ENCODE measurements at regions not wholly inside any gene's neighbourhood (a gene's known extent, or its start where the extent isn't known, plus 50 kb on each side); places are given as distances from the start of the nearest gene placed in this dataset.

DNA sequence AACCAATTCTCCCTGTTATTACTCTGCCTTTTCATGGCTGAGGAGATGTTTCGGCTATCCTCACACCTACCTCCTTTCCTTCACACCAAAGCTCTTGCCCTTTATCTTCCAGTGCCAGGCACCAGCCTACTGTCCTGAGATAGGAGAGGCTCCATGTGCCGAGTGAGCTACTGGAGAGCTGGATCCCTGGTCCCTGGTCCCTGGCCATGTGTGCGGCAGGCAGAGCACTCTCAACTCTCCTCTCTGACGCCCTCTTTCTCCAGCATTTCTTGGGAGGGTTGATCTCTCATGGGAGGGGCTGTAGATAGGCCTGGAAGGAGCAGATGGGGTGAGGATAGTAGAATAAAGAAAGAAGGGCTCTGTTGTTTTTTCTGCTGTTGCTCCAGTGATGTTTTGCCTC is 277.1 kb upstream of the UMPS start:
- no peak for DNase-seq

DNA sequence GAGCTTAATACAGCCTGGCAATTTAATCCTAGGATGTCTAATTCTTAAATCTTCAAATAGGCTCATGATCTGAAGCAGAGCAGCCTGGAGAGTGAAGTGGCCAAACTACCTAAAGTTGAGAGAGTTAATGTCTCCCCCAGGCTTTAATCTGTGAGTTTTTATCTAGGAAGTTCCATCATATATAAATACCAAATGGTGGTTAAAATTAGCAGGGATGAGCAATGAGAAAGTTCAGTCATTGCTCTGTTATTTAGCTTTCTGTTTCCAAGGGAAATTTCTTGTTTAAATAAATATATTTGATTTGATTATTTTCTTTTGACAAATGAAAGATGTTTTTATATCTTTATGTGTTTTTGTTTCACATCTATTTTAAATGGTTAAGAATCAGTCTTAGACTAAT is 274.4 kb upstream of the UMPS start:
- DNase-seq, result no peak

DNA sequence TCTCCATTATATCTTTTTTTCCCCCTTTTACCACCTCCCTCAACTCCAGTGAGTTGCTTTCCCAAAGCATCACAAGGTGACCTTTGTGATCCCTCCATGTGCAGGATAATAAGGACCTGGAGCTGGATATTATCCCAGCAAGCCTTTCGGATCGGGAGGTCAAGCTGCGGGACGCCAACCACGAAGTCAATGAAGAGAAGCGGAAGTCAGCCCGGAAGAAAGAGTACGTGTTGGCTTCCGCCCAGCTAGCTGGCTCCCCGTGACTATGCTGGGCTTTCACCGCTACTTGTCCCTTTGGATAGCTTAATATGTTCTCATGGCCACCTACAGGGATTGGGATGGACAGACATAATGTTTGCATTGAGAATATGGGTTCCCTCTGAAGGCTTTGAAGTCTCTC is 273.7 kb upstream of the UMPS start:
- no peak for DNase-seq

DNA sequence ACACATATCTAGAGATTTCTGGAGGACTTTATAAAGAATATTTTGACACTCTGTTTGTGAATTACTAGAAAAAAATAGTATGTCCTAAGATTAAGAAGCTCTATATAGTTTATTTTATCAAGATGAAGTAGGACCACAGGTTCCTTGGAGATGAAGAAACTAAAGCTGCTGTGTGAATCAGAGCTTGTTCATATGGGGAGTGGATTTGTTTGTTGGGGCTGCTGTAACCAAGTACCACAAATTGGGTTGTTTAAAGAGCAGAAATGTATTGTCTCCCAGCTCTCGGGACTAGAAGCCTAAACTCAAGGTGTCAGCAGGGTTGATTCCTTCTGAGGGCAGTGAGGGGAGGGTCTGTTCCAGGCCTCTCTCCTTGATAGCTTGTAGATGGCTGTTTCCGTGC is 270.6 kb upstream of the UMPS start:
- no peak for DNase-seq

DNA sequence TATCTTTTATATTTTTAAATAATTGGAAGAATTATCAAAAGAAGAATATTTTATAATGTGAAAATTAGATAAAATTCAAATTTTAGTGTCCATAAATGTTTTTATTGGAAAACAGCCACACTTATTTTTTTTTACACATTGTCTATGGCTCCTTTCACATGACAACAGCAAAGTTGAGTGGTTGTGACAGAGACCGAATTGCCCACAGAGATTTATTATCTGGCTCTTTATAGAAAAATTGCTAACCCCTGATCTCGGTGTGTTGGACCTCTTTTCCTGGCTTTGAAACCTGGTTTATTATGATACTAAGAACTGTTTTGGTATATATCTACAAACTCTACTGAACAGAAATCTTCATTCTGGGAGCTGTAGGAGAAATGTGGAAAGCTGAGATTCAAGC is 269.1 kb upstream of the UMPS start:
- DNase-seq, result no peak

DNA sequence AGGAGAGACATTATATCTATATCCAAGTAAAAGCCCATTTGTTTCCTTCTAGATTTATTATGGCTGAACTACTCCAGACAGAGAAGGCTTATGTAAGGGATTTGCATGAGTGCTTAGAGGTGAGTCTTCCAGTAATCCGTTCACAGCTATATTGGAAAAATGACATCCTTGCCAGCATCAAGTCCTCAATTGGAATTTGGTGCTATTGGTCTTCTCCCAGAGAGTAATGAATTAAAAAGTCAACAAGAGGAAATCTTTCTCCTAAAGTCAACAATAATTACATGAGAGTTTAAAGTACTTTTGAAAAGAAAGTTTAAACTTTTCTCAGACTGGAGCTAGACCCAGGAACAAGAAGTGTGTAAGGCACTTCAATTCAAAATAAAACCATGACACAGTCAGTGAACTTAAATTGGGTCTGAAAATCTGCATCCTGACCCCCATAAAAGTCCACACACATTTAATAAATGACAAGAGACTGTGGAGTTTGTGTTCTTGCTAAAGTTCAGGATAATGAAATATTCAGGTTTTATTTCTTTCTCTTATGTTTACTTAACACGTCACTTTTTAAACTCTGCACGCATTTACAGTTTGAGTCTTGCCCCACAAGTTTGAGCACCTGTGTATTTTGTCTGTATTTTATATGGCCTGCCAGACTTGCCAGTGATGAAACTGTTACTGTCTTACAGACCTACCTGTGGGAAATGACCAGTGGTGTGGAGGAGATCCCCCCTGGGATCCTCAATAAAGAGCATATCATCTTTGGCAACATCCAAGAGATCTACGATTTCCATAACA is 268.2 kb upstream of the UMPS start:
- no peak for DNase-seq

DNA sequence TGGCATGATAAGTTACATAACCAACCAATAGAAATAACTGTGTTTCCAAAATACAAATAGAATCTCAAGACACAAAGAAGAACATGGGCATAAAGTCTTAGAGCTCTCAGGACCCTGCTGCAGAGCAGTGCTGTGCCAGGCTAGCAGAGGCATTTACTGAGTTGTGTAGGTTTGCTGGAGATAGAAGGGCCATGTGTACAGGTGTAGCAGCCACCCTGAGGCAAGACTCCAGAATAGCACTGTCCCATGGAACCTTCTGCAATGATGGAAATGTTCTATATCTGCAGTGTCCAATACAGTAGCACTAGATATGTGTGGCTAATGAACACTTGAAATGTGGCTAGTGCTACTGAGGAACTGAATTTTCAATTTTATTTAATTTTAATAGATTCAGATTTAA is 267.0 kb upstream of the UMPS start:
- no peak for DNase-seq

DNA sequence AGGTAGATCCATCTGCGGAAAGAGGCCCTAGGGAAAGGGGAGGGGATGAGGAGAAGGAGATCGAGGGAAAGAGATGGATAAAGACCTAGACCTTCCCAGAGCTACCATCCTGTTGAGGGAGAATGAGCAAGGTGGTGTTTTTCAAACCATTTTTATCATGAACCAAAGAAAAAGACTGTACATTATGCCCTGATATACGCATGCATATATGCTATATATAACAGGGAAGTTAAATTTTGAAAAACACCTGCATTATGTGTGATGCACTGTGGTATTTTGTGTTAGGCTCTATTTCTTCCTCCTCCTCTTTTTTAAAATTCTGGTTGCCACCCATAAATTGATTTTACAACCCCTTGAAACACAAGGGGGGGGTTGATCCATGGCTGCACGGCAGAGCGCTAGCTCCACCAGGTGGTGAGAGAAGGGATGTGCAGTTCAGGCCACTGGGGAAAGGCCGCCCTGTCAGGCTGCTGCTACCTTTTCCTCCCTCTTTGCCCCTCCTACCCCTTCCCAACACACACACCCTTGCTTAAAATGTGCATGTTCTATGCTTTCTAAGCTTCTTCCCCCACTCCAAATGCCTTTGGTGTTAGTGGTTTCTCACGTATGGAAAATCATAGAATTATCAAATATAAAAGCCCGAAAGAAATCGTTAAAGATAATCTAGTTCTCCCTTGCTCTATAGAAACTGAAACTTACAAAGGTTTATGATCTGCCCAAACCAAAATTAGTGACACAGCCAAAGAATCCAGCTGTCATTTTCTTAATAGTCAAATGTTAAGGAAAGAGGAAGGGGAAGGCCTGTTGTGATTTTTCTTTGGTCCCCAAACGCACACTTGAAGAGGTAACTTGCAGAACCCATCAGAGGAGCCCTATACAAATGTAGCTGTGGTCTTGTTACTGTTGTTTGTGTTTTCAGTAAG is 262.0 kb upstream of the UMPS start:
- peak; percentile 55 for DNase-seq

DNA sequence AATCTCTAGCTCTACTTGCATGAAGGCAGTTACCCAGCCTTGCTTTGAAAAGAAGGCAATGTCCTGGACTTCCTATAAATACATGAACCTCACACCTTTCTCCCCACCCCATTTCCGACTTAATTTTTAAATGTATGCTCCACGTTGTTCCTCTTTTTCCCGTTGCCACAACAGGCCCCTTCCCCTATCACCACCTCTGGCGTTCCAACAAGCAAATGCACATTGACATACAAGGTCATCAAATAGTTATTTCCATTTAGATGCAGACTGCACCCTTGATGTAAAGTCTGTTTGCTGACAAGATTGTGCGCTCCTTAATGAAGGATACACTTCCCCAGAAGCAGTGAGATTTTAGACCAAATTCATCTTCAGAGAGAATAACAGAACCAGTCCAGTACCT is 260.7 kb upstream of the UMPS start:
- no peak for DNase-seq

DNA sequence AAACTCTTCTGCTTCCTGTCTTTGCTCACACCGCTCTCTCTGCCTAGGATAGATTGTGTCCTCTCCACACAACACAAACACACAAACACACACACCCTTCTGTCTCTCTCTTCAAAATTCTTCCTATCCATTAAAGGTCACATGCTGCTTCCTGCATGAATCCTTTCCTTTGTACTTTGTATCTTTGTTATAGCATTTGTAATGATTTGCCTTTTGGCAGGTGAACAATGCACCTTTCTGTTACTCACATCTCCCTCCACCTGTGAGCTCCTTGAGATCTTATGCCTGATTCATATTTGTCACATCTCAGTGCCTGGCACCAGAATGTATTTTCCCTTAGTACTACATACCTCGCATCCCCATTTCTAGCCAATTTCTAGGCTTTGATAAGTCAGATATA is 251.4 kb upstream of the UMPS start:
- no peak for DNase-seq

DNA sequence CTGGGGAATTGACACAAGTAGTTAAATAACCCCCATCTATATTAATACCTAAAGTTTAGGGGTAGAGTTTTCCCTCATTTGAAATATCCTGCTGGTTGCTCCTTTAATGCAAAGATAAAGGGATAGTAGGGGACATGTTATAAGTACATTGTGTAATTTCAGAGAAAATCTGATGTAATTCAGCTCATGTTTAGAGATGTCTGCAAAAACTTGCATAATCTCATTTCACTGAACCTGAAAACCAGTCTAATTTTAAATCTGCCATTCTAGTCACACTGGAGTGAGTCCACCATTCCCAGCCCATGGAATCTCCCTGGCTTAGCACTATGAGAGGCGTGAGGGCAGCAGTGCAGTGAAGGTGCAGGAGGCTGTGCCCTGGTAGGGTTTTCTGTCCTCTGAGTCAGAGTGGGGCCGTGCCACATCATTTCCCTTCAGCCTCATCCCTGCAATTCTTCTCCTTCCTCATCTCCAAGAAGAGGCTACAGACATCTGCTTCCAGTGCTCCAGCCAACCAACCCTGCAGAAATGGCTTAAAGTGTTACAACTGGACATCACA is 246.3 kb upstream of the UMPS start:
- DNase-seq, result no peak

DNA sequence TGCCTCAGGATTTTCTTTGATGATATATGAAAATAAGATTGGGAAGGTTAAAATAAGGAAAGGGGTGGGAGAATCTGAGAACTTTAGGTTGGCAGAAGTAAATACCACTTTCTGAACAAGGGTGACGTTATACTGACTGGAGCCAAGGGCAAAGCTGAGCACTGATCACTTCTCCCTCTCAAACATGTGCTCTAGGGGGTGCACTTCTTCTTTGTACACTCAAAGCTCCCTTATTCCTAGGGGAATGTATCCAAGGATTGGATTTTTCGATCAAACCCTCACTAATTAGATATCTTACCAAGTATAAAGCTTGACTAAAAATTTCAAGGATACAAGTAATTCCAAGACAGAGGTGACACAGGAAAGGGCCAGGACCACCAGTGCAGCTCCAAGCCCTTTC is 243.9 kb upstream of the UMPS start:
- no peak for DNase-seq

DNA sequence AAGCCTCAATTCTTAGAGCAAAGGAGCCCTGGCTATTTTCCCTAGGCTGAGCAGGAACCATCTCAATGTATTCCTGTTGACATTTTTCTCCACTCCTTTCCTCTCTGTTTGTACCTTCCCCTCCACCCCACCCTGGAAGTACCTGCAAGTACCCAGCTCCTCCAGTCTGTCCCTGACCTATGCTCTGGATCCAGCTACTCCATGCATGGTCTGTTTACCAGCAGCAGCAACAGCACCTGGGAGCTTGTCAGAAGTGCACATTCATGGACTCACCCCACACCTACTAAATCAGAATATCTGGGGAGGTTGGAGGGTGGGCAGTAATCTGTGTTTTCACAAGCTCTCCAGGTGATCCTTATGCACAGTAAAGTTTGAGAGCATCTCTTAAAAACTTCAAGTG is 240.7 kb upstream of the UMPS start:
- no peak for DNase-seq

DNA sequence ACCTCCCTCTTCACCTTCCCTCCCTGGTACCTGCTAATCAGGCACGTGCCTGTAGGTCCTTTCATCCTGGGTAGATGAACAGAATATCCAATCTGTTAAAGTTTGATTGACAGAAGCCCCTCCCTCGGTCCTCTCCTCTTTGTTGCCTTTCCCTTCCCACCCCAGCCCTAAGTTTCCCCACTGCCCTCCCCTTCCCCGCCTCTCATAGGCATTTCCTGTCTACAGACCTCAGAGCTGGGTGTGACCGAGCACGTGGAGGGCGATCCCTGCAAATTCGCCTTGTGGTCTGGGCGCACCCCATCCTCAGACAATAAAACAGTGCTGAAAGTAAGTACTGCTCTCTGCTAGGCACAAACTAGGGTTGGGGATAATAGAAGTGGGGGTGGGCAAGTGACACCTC is 239.2 kb upstream of the UMPS start:
- DNase-seq, result no peak

DNA sequence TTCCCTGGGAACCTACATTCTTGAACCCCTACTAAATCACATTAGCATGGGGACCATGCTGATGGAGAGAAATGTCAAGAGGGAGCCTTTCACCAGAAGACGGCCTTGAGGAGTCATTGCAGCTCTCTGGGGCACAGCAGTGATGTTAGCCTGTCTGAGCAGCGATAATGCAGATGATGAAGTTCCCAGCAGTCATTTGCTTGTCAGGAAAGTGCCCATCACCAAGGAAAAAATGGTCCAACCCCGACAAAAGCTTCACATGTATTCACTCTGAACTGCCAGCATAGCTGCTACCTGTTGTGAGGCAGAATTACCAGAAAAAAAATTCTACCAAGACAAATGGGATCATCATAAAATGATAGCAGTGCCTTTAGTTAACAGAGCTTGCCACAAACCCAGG is 238.4 kb upstream of the UMPS start:
- DNase-seq, result no peak

DNA sequence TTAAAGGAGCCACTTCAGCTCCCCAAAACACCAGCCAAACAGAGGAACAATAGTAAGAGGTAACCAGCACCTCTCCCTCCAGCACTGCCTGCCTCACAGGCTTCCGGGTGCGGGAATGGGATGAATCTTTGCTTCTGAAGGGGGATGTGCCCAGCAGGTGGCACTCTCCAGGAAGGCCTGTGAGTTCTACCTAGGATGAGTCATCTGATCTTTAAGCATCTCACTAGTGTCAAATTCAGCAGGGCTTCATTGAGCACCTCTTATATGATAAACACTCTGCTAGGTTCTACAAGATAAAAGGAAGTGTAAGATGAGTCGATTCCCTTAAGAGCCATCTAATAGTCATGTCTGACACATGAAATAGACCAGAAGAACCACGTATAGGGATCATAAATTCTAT is 237.4 kb upstream of the UMPS start:
- DNase-seq, result peak; percentile 17

DNA sequence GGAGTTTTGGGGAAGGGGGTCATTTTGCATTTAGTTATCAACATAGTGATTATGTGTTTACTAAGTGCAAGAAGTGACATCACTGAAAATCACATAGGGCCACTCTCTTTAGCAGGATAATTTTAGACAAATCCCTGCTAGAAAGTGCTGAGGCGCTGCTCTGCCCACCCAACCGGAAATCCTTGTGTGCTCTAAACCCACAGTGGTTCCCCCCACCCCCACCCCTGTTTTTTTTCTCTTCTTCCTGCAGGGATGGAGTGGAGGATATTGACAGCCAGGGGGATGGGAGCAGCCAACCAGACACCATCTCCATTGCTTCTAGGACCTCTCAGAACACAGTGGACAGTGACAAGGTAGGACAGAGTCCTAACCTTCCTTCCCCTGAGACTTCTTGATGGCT is 234.2 kb upstream of the UMPS start:
- DNase-seq, result no peak

DNA sequence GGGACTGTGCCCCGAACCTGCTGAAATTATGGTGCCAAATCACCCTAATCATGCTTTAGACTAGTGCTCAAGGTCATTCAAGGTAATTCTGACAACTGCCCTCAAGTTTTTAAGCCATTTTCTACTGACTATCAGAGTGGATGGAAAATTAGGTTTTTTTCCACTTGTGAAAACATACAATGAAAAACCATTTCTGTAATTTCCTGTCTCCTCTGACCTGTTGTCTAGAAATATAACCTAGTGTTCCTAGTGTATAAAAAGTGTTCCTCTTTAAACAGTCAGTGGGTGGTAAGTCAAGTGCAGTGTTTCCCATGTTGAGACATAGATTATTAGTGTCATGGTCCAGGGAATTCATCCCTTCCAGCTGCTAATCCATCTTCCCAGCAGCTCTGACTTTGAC is 232.8 kb upstream of the UMPS start:
- DNase-seq, result no peak

DNA sequence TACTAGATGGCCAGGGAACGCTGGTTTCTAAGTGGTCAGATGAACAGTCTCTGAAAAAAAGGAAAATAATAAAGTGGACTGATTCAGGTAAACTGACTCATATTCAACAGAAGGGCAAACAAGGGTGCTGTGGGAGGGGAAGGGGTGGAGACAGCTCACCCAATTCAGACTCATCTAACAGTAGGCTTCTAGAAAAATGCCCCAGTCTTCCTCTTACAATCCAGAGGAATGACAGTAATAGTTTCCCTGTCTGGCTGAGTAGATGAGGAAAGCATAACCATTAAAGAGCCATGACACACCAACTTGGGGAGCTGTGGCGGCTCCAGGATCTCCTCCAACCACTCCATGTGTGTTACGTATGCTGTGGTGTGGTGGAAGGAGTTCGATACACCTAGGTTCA is 231.4 kb upstream of the UMPS start:
- no peak for DNase-seq

DNA sequence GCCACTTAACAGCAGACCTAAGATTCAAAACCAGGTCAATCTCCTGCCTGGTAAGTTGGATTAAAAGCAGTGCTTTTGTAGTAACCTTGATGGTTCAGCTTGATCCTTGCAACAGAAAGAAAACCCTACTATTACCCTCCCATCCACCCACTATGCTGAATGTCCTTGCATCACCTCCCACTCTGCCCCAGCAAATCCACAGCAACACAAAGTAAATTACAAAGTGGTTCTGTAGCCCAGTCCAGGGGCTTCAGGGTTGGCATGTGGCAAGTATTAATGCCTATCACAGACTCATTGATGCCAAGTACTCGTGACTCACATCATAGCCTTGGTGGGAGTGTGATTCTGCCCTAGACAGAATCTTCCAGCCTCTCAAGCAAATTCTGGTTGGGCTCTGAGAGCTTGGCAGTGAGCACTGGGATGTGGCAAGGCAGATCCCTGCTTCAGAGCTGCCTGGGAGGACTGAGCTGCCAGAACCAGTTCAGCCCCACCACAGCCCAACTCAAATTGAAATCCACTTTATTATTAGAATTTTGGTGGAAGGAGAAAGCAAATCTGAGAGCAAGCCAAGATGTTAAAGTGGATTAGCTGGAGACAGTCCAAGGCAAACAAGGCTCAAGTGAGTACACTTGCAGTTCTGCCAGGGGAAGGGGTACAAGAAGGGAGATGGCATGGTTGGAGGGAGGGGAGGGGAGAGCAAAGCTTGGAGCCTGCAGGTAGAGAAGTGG is 225.8 kb upstream of the UMPS start:
- DNase-seq, result no peak

DNA sequence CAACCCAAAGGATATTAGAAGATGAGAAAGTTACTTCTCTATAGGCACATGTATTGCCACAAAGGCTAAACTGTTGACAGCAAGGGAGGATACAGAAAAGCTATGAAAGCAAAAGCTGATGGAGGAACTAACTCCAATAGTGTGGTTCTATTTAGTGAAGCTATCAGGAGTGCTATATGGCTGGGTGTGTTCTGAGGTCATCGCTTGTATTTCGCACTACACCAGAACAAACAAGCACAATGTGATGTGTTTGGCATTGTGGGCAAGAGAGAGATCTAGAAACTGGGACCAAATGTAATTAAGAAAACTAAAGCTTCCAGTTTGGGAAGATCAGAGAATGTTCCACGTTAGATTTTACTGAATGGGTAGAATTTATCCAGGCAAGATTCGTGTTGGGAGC is 220.4 kb upstream of the UMPS start:
- DNase-seq, result no peak

DNA sequence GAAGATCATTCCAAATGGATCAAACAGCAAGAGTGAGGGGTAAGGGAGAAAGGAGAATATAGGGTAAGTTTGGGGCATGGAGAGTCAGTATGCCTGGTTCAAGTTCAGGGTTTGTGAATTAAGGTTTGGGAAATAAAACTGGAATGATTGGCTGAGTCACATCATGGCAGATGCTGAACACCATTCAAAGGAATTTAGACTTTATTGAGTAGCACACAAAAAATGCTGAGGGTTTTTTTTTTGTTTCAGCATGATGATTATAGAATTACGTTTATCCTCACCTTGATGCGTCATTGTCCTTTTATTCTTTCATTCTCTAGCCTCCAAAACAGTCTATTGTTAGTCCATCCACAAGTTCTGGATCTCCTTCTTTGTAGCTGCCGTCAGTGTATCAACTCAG is 220.0 kb upstream of the UMPS start:
- DNase-seq, result no peak

DNA sequence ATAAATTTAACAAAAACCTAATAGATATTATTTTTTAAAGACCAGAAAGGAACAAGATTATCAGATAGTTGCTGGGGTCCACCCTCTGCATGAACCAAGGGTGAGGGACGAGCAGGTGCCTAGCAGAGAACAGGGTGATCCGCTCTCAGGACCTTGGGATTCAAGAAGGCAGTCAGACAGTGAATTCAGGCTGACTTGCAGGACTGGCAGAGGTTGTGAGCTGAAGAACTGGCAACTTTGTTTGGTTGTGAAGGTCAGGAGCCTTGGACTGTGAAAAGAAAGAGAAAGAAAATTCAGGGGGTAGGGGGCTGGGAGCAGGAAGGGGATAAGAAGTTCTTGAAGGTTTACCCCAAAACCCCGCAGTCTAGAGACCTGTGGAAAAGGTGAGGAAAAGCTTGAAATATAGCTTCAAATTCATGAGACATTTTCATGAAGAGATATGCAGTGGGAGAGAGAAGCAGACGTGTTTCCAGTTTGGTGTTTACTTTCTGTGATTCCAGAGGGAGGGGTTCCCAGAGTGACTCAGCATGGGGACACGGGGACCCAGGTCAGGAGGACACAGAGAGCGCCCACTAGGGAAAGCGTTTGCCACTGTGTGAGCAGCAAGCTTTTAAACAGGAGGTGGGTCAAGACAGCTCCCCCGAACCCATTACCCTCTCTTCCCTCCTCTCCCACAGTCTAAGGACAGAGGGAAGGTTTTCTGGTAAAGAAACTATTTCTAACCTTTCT is 217.2 kb upstream of the UMPS start:
- no peak for DNase-seq
